ENCODE measurements at regions not wholly inside any gene's neighbourhood (a gene's known extent, or its start where the extent isn't known, plus 50 kb on each side); places are given as distances from the start of the nearest gene placed in this dataset.

DNA sequence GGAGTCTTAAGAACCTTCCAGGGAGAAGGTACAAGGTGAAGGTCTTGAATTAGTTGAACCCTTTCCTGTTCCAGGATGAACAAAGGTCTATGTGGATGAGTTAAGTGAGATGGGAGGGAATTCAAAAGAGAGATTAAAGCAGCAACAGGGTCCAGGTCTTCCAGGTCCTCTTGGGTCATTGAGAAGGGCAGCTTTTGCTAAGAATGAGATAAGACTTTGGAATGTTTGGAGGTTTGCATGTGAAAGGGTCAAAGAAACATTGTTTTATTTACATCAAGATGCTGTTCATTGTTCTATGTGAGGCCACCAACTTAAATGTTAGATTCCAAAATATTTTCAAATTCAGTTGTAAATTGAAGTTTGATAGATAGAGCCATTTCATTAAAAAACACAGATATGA, 463.9 kb downstream of the ANXA1 start:
- H3K9me3 ChIP-seq (ENCODE audit: low read length) = no peaks in the 10 kb centered on the region
- no peak overlapping the region for H2AFZ ChIP-seq (ENCODE audit: low read length)
- no peak overlapping the region for H3K9ac ChIP-seq (ENCODE audit: low read length)
- H4K20me1 ChIP-seq (ENCODE audit: insufficient read depth, low read length) = no peaks in the 10 kb centered on the region
- H3K4me2 ChIP-seq (ENCODE audit: low read length) = no peak overlapping the region
- no peak overlapping the region for H3K4me3 ChIP-seq (ENCODE audit: low read depth, low read length, poor library complexity, severe bottlenecking)
- no peak overlapping the region for H3K27ac ChIP-seq (ENCODE audit: low read depth, low read length, poor library complexity, severe bottlenecking)
- TF ChIP-seq, protein P1, sequence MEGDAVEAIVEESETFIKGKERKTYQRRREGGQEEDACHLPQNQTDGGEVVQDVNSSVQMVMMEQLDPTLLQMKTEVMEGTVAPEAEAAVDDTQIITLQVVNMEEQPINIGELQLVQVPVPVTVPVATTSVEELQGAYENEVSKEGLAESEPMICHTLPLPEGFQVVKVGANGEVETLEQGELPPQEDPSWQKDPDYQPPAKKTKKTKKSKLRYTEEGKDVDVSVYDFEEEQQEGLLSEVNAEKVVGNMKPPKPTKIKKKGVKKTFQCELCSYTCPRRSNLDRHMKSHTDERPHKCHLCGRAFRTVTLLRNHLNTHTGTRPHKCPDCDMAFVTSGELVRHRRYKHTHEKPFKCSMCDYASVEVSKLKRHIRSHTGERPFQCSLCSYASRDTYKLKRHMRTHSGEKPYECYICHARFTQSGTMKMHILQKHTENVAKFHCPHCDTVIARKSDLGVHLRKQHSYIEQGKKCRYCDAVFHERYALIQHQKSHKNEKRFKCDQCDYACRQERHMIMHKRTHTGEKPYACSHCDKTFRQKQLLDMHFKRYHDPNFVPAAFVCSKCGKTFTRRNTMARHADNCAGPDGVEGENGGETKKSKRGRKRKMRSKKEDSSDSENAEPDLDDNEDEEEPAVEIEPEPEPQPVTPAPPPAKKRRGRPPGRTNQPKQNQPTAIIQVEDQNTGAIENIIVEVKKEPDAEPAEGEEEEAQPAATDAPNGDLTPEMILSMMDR (IDR thresholded peaks at IDR 0.05; ENCODE audit: low read length) = no peak
- TF ChIP-seq EZH2 (IDR thresholded peaks at IDR 0.05; ENCODE audit: borderline replicate concordance, low read length) = no peak
- H3K79me2 ChIP-seq (ENCODE audit: insufficient read depth, low read length) = no peaks in the 10 kb centered on the region
- no peaks in the 10 kb centered on the region for H3F3A ChIP-seq (ENCODE audit: insufficient read depth, low read length)
- no peaks in the 10 kb centered on the region for H3K36me3 ChIP-seq (ENCODE audit: insufficient read depth, low read length)
- no peaks in the 10 kb centered on the region for H3K27me3 ChIP-seq (ENCODE audit: insufficient read depth, low read length)
- H3K9me2 ChIP-seq (ENCODE audit: low read depth, low read length) = no peaks in the 10 kb centered on the region
- H3K4me1 ChIP-seq (ENCODE audit: insufficient read depth, low read length, severe bottlenecking) = no peaks in the 10 kb centered on the region

DNA sequence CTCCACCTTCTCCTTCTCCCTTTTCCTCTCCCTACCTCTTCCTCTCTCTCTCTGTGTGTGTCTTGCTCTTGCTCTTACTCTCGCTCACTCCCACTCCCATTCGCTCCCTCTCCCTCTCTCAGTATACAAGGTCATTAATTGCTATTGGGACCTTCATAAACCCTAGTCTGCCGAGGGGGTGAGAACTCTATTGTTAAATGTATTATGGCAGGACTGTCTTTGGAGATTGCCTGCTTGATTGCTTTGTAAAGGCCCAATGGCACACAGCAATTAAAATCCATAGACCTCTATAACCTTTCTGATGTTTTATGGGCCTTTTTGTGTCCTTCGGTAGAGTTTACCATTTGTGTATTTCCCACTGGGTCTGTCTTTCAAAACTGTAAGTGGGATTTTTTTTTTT, 465.9 kb downstream of the ANXA1 start:
- Histone ChIP-seq H3F3A (ENCODE audit: insufficient read depth, low read length) (no peaks in the 10 kb centered on the region), H3K4me2 (ENCODE audit: low read length) (no peak overlapping the region), H3K9me3 (ENCODE audit: low read length) (no peaks in the 10 kb centered on the region), H3K9ac (ENCODE audit: low read length) (no peak overlapping the region), H3K36me3 (ENCODE audit: insufficient read depth, low read length) (no peaks in the 10 kb centered on the region), H3K4me3 (ENCODE audit: low read depth, low read length, poor library complexity, severe bottlenecking) (no peak overlapping the region), H3K27ac (ENCODE audit: low read depth, low read length, poor library complexity, severe bottlenecking) (no peak overlapping the region), H3K4me1 (ENCODE audit: insufficient read depth, low read length, severe bottlenecking) (no peaks in the 10 kb centered on the region), H3K79me2 (ENCODE audit: insufficient read depth, low read length) (no peaks in the 10 kb centered on the region), H3K9me2 (ENCODE audit: low read depth, low read length) (no peaks in the 10 kb centered on the region), H3K27me3 (ENCODE audit: insufficient read depth, low read length) (no peaks in the 10 kb centered on the region), H2AFZ (ENCODE audit: low read length) (no peak overlapping the region), H4K20me1 (ENCODE audit: insufficient read depth, low read length) (no peaks in the 10 kb centered on the region)
- TF ChIP-seq EZH2 (IDR thresholded peaks at IDR 0.05; ENCODE audit: borderline replicate concordance, low read length) = no peak
- TF ChIP-seq, protein P1 (IDR thresholded peaks at IDR 0.05; ENCODE audit: low read length) = no peak

DNA sequence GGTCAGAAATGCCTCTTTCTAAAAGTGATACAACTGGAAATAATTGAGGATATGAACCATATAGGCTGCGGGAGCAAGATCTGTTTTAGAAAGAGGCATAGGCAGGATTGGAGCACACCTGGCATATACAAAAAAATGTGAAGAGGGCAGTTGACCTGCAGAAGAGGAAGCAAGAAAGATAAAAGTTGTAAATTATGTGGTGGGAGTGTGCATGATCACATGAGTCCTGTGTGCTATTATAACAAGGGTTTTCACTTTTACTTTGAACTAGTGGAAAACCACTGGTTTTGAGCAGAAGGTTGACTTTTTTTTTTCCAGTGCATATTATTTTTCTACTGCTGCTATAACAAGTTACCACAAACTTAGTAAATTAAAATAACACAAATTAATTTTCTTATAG, 489.3 kb downstream of the ANXA1 start:
- Histone ChIP-seq H2AFZ (ENCODE audit: low read length) (no peak overlapping the region), H3K9me3 (ENCODE audit: low read length) (no peaks in the 10 kb centered on the region), H3K36me3 (ENCODE audit: insufficient read depth, low read length) (no peaks in the 10 kb centered on the region), H3K9ac (ENCODE audit: low read length) (no peak overlapping the region), H3K4me3 (ENCODE audit: low read depth, low read length, poor library complexity, severe bottlenecking) (no peak overlapping the region), H3K4me1 (ENCODE audit: insufficient read depth, low read length, severe bottlenecking) (no peaks in the 10 kb centered on the region), H3K27ac (ENCODE audit: low read depth, low read length, poor library complexity, severe bottlenecking) (no peak overlapping the region), H3K9me2 (ENCODE audit: low read depth, low read length) (no peaks in the 10 kb centered on the region), H3F3A (ENCODE audit: insufficient read depth, low read length) (no peaks in the 10 kb centered on the region), H3K27me3 (ENCODE audit: insufficient read depth, low read length) (no peaks in the 10 kb centered on the region), H3K79me2 (ENCODE audit: insufficient read depth, low read length) (no peaks in the 10 kb centered on the region), H4K20me1 (ENCODE audit: insufficient read depth, low read length) (no peaks in the 10 kb centered on the region), H3K4me2 (ENCODE audit: low read length) (no peak overlapping the region)
- TF ChIP-seq, protein P1 (IDR thresholded peaks at IDR 0.05; ENCODE audit: low read length) = no peak
- no peak for TF ChIP-seq EZH2 (IDR thresholded peaks at IDR 0.05; ENCODE audit: borderline replicate concordance, low read length)
